HG03196 (cell line): ENCODE measurements at regions not wholly inside any gene's neighbourhood (a gene's known extent, or its start where the extent isn't known, plus 50 kb on each side); places are given as distances from the start of the nearest gene placed in this dataset.

Experiments
- ATAC-seq: cut with Tn5 transposase; IDR thresholded peaks from one replicate; pipeline ENCODE4 v1.9.1; 2021; ENCODE audit not compliant: unreplicated experiment

DNA sequence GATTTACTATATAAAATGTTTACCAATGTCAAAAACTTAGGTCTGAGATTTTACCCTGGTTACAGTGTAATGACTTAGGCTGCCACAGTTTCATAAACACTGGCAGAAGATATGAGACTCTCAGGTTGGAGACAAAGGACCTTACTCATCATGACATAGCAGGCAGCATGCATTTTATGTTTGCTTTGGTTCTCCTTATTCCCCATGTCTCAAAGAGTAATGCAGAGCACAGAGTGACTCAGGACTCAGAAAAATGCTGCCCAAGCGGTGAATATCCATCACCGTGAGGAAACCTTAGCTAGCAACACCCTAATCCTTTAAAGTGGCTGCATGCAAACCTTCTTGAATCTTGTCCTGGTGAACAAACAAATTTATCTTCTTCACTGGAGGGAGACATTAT is 112.1 kb upstream of the EYS start:
- ATAC-seq: no peak

DNA sequence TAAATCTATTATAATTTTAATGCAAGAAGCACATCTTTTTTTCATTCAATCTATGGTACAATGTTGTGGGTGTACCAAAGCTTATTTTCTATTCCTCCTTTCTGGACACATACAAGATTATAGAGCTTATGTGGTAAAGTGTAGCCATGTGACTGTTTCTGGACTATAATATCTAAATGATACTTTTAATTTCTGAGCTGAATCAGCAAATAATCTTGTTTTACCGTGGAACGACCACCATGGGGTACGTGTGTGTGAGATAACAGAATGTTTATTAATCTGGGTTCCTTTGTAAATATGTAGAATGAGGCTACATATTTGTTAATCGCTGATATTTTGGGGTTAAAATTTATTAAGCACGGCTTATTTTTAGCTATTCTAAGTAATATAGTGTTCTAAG is 111.5 kb upstream of the EYS start:
- no peak for ATAC-seq

DNA sequence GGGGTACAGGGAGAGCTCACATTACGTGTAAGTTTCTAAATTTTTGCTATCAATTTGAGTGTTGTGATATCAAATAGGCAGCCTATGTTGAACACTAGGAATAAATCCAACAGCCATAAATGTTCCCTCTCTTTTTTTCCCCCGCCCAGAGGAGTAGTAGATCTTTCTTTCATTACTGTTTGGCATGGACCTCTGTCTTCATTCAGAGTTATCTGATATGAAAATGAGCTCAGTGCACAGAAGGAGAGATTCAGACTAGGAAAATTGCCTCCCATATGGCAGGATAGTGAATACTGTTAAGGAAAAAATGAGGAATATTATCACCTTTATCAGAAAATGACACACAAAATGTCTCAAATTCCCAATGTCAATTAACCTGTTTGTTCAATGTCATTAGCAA is 110.0 kb upstream of the EYS start:
- no peak for ATAC-seq

DNA sequence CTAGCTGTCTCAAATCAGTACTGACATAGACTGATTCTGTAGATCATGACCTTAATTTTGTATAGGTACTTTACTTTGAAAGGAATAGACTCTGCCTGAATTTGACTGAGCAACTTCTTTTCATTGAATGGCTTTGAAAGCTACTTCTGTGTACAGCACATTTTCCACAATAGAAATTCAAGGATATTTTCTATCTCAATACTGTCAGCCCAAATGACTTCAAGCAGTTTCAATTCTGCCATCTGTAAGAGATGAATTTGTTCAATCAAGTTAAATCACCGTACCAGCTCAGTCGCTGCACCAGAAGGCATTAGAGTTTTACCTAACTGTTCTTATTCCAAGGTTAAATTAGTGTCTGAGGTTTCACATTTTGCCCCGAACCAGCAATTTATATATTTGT is 107.0 kb upstream of the EYS start:
- ATAC-seq: no peak

DNA sequence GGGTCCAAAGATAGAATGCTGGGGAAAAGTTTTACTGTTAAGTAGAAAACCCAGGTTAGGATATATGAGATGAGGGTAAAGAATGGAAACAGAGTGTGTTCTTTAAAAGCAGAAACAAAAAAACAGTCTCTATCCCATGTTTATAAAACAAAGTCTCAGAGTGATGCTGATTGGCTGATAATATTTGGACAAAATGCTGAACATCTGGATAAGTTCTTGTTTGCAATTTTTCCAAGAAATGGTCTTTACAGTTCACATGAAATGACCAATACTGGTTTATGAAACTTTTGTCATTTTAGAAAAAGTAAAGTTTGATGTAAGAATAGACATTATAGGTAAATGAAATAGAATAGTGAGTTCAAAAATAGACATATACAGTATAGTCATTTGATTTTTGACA is 96.2 kb upstream of the EYS start:
- no peak for ATAC-seq

DNA sequence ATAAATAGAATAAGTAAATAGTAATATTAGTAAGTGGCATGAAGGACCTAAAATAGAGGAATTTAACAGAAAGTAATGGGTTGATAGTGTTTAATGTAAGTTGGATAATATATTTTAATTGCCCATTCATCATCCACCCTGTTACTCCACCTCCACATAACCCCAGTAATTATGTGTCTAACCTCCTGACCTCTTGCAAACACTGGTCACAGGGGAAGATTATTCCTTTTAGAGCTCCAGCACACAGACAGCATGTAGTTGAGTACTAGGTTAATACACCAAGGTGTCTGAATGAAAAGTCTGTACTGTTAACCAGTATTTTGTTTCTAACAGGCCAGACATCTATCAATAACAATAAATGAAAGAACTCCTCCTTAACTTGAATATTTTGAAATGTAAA is 92.4 kb upstream of the EYS start:
- ATAC-seq: no peak

DNA sequence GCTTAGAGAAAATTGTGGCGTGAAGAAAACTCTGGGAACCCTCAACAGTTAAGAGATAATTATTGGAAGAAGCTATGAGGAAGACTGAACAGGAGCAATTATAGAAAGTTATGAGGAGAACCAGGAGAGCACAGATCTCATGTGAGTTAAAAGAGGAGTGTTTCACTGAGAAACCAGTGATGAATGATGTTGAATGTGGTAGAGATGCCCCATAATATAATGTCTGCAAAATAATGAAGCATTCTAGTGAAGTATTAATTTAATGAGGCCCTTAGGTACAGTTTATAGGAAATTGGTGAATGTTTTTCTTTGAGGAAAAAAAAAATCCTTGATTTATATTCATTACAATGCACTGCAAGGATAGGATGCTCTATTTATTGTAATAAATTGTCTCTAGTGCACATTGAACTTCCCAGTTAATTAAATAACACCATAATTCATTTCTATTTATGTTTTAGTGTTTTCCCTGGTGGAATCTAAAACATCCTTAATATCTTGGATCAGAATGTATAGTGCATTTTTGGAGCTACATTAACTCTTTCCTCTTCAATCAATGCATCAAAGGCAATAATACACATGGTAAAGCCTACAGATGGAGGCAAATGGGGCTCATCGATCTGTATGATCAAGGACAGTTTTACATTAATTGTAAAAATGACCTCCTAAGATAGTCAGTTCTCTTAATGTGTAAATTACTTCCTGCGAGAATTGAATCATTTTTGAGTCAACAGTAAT is 91.4 kb upstream of the EYS start:
- ATAC-seq: no peak

DNA sequence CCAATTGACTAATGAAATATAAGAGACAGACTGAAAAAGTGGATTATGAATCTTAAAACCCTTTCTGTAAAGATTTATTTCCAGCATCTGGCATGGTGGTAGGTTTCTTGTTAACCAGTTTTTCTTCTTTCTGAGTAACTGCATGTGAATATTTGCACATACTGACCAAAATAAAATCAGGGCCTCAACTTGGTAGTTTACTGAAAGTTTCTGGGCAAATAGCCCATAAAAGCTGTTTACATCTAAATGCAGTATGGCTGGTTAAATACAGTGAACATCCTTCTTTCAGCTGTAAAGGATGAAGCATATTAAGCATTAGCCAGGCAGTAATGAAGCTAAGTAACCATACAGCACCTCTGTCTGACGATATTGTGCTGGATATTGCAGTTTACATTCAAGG is 83.6 kb upstream of the EYS start:
- no peak for ATAC-seq

DNA sequence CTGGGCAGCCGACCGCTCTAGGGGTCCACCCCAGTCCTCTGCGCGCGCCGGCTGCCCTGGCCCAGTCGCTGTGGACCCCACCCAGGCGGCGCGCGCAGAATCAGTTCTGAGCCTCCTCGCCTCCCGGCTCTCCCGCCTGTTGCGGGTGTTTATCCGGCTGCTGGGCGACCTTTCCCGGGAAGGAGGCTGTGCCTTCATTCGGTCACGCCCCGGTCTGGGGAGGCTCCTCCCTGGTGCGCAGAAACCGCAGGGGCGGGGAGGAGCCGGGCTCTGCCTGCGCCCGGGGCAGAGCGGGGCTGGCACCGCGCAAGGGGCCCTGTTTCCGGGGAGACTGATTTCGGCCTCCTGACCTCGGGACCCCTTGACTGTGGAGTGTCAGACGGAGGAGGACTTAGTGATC is 80.8 kb upstream of the EYS start:
- ATAC-seq: no peak

DNA sequence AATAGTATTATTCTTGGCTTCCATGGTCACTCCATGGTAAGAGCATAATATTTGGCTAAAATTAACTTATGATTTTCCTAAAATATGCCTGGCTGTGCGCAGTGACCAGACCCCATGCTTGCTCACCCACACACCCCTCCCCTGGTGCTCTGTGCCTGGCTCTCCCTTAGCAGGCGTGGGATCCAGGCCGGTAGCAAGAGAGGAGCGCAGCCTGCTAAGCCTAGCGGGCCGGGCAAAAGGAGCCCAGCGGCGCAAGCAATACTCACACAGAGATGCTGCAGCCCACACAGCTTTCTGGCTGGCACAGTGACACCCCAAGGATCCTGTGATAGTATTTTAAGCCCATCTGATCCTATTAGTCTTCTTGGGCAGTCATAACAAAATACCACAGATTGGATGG is 79.8 kb upstream of the EYS start:
- ATAC-seq: no peak

DNA sequence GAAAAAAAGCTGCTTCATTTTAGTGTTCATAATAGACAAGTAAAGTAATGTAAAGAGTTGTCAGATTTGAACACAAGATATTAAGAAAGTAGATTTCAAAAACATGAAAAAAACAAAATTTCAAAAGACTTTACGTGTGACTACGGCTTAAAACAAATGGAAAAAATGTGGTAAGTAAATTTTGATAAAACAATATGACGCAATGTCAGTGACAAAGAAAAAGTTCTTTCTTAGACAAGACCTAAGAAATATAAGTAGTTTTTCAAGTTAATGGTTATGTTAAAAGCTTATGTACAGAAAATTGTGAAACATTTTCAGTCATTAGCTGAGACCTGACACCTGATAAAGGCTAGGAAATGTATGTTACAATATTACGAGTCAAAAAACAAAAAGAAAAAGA is 73.7 kb upstream of the EYS start:
- no peak for ATAC-seq

DNA sequence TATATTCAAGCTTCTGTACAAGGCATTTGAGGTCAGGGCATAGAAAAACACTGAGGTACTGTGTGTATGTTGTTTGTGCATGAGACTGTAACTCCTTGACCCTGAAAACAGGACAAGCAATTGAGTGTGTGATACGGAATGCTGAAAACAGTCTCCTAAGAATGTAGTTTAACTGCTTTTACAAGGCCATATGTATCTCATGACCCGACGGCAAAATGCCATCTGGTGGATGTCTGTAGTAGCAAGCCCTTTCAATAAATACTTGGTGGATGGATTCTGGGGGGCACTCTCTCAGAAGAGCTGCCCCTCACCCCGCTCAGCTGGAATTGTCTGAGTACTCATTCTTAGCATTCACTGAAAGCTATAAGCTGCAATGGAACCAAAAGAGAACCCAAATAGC is 69.3 kb upstream of the EYS start:
- ATAC-seq: no peak

DNA sequence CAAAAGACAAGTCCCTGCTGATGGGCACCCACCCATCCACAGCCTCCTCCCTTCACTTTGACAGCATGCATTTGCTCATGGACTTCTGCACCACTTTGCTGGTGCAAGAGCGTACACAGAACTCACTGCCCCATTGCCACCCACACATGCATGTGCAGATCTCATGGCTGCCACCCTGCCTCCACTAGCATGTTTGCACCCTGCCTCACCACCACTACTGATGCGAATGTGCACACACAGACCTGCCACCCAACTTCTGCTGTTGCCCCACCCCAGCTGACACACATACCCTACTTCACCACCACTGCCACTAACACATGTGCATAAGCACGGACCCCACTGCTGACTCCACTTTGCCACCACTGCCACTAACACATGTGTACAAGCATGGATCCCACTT is 64.9 kb upstream of the EYS start:
- no peak for ATAC-seq

DNA sequence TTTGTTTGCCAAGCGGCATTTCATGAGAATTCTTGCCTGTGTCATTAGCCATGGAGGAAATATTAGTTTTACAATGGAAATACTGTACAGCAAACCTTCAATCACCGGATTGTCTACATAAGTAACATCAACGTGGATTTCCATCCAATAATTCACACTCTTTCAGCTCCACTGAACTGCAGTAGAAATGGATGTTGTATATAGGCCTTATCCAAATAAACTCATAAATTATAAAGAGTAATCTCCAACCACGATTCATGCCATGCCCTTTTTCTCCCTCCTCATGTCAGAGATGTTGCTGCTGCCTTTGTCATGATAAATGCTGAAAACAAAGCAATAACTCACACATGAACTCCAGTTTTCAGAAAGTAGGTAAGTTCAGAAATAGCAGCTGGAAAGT is 54.9 kb upstream of the EYS start:
- no peak for ATAC-seq

DNA sequence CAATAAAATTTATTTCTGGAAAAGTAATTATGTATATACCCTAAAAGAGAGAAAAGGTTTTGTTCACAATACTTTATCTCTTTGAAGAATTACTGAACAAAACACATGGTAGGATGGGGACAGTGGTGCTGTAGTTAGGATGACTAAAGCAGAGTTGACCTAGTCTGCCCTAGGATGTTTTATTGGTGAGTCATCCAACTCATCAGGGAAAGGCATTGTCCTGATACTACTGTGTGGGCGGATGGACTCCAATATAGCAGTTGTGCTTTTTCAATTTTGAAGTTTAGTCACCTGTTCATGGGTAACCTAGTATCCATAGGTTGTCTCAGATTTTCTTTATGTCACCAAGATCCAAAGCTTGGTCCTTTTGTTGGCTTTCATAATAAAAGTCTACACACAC is 53.3 kb upstream of the EYS start:
- no peak for ATAC-seq
